Panc1 (cell line): ENCODE measurements at regions not wholly inside any gene's neighbourhood (a gene's known extent, or its start where the extent isn't known, plus 50 kb on each side); places are given as distances from the start of the nearest gene placed in this dataset.

Source experiments
- POLR2AphosphoS5 ChIP-seq: IDR thresholded peaks from 2 replicates; pipeline ENCODE4 v1.6.1; 2012; ENCODE audit warnings: mild to moderate bottlenecking, low read depth, low read length, moderate library complexity
- TF ChIP-seq, protein P1 (sequence below): fragments of 450-650 bp; IDR thresholded peaks from 2 replicates; pipeline ENCODE4 v1.5.1; 2017; ENCODE audit warnings: mild to moderate bottlenecking
- TF ChIP-seq, protein P2 (sequence below), 2 experiments: IDR thresholded peaks; 2 replicates each; pipeline ENCODE4 v1.6.1; 2011 to 2012; ENCODE audit warnings: low read depth in 2 of 2, control low read depth in 1 of 2, low read length in 1 of 2, mild to moderate bottlenecking in 1 of 2, moderate library complexity in 1 of 2; ENCODE audit not compliant: insufficient read depth in 1 of 2

- TF ChIP-seq, protein P1, sequence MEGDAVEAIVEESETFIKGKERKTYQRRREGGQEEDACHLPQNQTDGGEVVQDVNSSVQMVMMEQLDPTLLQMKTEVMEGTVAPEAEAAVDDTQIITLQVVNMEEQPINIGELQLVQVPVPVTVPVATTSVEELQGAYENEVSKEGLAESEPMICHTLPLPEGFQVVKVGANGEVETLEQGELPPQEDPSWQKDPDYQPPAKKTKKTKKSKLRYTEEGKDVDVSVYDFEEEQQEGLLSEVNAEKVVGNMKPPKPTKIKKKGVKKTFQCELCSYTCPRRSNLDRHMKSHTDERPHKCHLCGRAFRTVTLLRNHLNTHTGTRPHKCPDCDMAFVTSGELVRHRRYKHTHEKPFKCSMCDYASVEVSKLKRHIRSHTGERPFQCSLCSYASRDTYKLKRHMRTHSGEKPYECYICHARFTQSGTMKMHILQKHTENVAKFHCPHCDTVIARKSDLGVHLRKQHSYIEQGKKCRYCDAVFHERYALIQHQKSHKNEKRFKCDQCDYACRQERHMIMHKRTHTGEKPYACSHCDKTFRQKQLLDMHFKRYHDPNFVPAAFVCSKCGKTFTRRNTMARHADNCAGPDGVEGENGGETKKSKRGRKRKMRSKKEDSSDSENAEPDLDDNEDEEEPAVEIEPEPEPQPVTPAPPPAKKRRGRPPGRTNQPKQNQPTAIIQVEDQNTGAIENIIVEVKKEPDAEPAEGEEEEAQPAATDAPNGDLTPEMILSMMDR = no peak
- TF ChIP-seq POLR2AphosphoS5 = no peak
- TF ChIP-seq, protein P2, sequence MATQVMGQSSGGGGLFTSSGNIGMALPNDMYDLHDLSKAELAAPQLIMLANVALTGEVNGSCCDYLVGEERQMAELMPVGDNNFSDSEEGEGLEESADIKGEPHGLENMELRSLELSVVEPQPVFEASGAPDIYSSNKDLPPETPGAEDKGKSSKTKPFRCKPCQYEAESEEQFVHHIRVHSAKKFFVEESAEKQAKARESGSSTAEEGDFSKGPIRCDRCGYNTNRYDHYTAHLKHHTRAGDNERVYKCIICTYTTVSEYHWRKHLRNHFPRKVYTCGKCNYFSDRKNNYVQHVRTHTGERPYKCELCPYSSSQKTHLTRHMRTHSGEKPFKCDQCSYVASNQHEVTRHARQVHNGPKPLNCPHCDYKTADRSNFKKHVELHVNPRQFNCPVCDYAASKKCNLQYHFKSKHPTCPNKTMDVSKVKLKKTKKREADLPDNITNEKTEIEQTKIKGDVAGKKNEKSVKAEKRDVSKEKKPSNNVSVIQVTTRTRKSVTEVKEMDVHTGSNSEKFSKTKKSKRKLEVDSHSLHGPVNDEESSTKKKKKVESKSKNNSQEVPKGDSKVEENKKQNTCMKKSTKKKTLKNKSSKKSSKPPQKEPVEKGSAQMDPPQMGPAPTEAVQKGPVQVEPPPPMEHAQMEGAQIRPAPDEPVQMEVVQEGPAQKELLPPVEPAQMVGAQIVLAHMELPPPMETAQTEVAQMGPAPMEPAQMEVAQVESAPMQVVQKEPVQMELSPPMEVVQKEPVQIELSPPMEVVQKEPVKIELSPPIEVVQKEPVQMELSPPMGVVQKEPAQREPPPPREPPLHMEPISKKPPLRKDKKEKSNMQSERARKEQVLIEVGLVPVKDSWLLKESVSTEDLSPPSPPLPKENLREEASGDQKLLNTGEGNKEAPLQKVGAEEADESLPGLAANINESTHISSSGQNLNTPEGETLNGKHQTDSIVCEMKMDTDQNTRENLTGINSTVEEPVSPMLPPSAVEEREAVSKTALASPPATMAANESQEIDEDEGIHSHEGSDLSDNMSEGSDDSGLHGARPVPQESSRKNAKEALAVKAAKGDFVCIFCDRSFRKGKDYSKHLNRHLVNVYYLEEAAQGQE (IDR thresholded peaks at IDR 0.05; ENCODE audit: insufficient read depth in 1 of 2, low read depth in 2 of 2, low read length in 1 of 2) = no peak
Measured at GRCh38 chr4:127534041-127534825, 98.5 kb upstream of the INTU start.
